GM23248 (cell line): ENCODE measurements at regions not wholly inside any gene's neighbourhood (a gene's known extent, or its start where the extent isn't known, plus 50 kb on each side); places are given as distances from the start of the nearest gene placed in this dataset.
A peak's percentile ranks its signal among the peaks of the same experiment; 100 is the strongest.

Experiments
- DNase-seq: peaks from one replicate; pipeline ENCODE4 v3.0.0-alpha.2; 2015
- H2AFZ ChIP-seq: fragments of 200-600 bp; sonication (generic); 2 replicates; pipeline ENCODE4 v1.6.1; 2016; ENCODE audit warnings: antibody characterized with exemption
- H3F3A ChIP-seq: fragments of 200-600 bp; sonication (generic); 2 replicates; pipeline ENCODE4 v1.6.1; 2016; ENCODE audit warnings: mild to moderate bottlenecking, antibody characterized with exemption, mixed run types; ENCODE audit not compliant: insufficient read depth
- H3K27ac ChIP-seq: fragments of 200-600 bp; sonication (generic); 2 replicates; pipeline ENCODE4 v1.5.1; 2016; ENCODE audit warnings: mild to moderate bottlenecking
- H3K27me3 ChIP-seq: fragments of 200-600 bp; sonication (generic); replicated peaks from 2 replicates; pipeline ENCODE4 v1.6.1; 2016; ENCODE audit warnings: mild to moderate bottlenecking; ENCODE audit not compliant: insufficient read depth
- H3K36me3 ChIP-seq: fragments of 200-600 bp; sonication (generic); 2 replicates; pipeline ENCODE4 v1.6.1; 2016; ENCODE audit warnings: low read depth, mild to moderate bottlenecking
- H3K4me1 ChIP-seq: fragments of 200-600 bp; sonication (generic); 2 replicates; pipeline ENCODE4 v1.6.1; 2016; ENCODE audit warnings: mild to moderate bottlenecking; ENCODE audit not compliant: insufficient read depth
- H3K4me2 ChIP-seq: fragments of 200-600 bp; sonication (generic); one replicate; pipeline ENCODE4 v1.6.1; 2016; ENCODE audit warnings: mild to moderate bottlenecking; ENCODE audit not compliant: unreplicated experiment
- H3K4me3 ChIP-seq: fragments of 200-600 bp; sonication (generic); 2 replicates; pipeline ENCODE4 v1.5.1; 2016; ENCODE audit warnings: mild to moderate bottlenecking
- H3K79me2 ChIP-seq: fragments of 200-600 bp; sonication (generic); 2 replicates; pipeline ENCODE4 v1.6.1; 2016; ENCODE audit warnings: mild to moderate bottlenecking; ENCODE audit not compliant: insufficient read depth
- H3K9ac ChIP-seq: fragments of 200-600 bp; sonication (generic); 2 replicates; pipeline ENCODE4 v1.6.1; 2016; ENCODE audit warnings: mild to moderate bottlenecking
- H3K9me2 ChIP-seq: fragments of 200-600 bp; sonication (generic); 2 replicates; pipeline ENCODE4 v1.6.1; 2016; ENCODE audit warnings: mixed run types, mild to moderate bottlenecking, moderate library complexity; ENCODE audit not compliant: insufficient read depth
- H3K9me3 ChIP-seq: fragments of 200-600 bp; sonication (generic); one replicate; pipeline ENCODE4 v1.6.1; 2017; ENCODE audit warnings: low read depth
- H4K20me1 ChIP-seq: fragments of 200-600 bp; sonication (generic); 2 replicates; pipeline ENCODE4 v1.6.0; 2016; ENCODE audit not compliant: insufficient read depth
- EZH2 ChIP-seq: fragments of 200-600 bp; sonication (generic); IDR thresholded peaks from 2 replicates; pipeline ENCODE4 v1.6.1; 2018; ENCODE audit warnings: antibody characterized with exemption, mild to moderate bottlenecking; ENCODE audit not compliant: insufficient read depth, poor library complexity, severe bottlenecking
- EZH2phosphoT487 ChIP-seq: fragments of 200-600 bp; sonication (generic); IDR thresholded peaks from 2 replicates; pipeline ENCODE4 v1.6.1; 2018; ENCODE audit warnings: antibody characterized with exemption, moderate library complexity, mild to moderate bottlenecking, low read depth; ENCODE audit not compliant: insufficient read depth
- WGBS, 2 experiments: methylation state at CpG; one replicate each; pipeline ENCODE4 v1.1.6; 2015 to 2017; ENCODE audit warnings: low lambda C conversion rate in 2 of 2, low coverage in 1 of 2; ENCODE audit errors: missing lambda C conversion rate in 2 of 2; 5-methylcytosine and 5-hydroxymethylcytosine counted together
- in situ Hi-C: fragments of 300-500 bp; cut with MboI; formaldehyde crosslinking; loops from 2 replicates; pipeline ENCODE4 v1.15.0; 2020

GRCh38 chr5:129163810-129164378, 69.3 kb downstream of the ISOC1 start:
- H3K36me3 ChIP-seq: no peaks in the 10 kb centered on the region
- H3K27ac ChIP-seq: no peak overlapping the region
- DNase-seq: no peak
- no peak overlapping the region for H3K4me2 ChIP-seq
- H3K4me3 ChIP-seq: no peak overlapping the region
- no peaks in the 10 kb centered on the region for H3K9me2 ChIP-seq
- no peaks in the 10 kb centered on the region for H3K4me1 ChIP-seq
- H3K9ac ChIP-seq: no peak overlapping the region
- no peaks in the 10 kb centered on the region for H3K27me3 ChIP-seq
- H3K9me3 ChIP-seq: no peaks in the 10 kb centered on the region
- no peaks in the 10 kb centered on the region for H4K20me1 ChIP-seq
- no peaks in the 10 kb centered on the region for H3F3A ChIP-seq
- TF ChIP-seq EZH2 (no peak), EZH2phosphoT487 (no peak)
- no peaks in the 10 kb centered on the region for H3K79me2 ChIP-seq
- no peak overlapping the region for H2AFZ ChIP-seq
- WGBS, 2 experiments: 35 to 60% methylated on average over 3 to 4 of the region's 4 CpGs
- in situ Hi-C loops: no loop called here

GRCh38 chr5:129170050-129170449, 75.5 kb downstream of the ISOC1 start:
- H3K4me3 ChIP-seq: no peak overlapping the region
- no peaks in the 10 kb centered on the region for H3K36me3 ChIP-seq
- H3K9ac ChIP-seq: no peak overlapping the region
- no peaks in the 10 kb centered on the region for H3K9me3 ChIP-seq
- in situ Hi-C loops: no loop called here
- no peaks in the 10 kb centered on the region for H3K79me2 ChIP-seq
- H3K4me1 ChIP-seq: no peaks in the 10 kb centered on the region
- H3K4me2 ChIP-seq: no peak overlapping the region
- DNase-seq: no peak
- no peak overlapping the region for H2AFZ ChIP-seq
- H3K9me2 ChIP-seq: no peaks in the 10 kb centered on the region
- H3K27ac ChIP-seq: no peak overlapping the region
- WGBS, 2 experiments: 5% methylated on average over 1 of the region's 1 CpG
- H3K27me3 ChIP-seq: no peaks in the 10 kb centered on the region
- no peaks in the 10 kb centered on the region for H4K20me1 ChIP-seq
- TF ChIP-seq EZH2: no peak
- no peak for TF ChIP-seq EZH2phosphoT487
- H3F3A ChIP-seq: no peaks in the 10 kb centered on the region

GRCh38 chr5:129171194-129171944, 76.8 kb downstream of the ISOC1 start:
- WGBS, 2 experiments: 3 to 8% methylated on average over 2 of the region's 2 CpGs
- Histone ChIP-seq H3K79me2 (no peaks in the 10 kb centered on the region), H2AFZ (no peak overlapping the region), H3K4me1 (no peaks in the 10 kb centered on the region), H3K27ac (no peak overlapping the region), H3K36me3 (no peaks in the 10 kb centered on the region), H4K20me1 (no peaks in the 10 kb centered on the region), H3K9me2 (no peaks in the 10 kb centered on the region), H3K4me2 (no peak overlapping the region), H3F3A (no peaks in the 10 kb centered on the region), H3K4me3 (no peak overlapping the region), H3K9ac (no peak overlapping the region), H3K9me3 (no peaks in the 10 kb centered on the region), H3K27me3 (no peaks in the 10 kb centered on the region)
- no peak for DNase-seq
- no peak for TF ChIP-seq EZH2
- no peak for TF ChIP-seq EZH2phosphoT487
- in situ Hi-C loops: no loop called here

GRCh38 chr5:129172580-129172979, 78.0 kb downstream of the ISOC1 start:
- H2AFZ ChIP-seq: no peak overlapping the region
- no peaks in the 10 kb centered on the region for H3K9me2 ChIP-seq
- no peaks in the 10 kb centered on the region for H4K20me1 ChIP-seq
- no peaks in the 10 kb centered on the region for H3K36me3 ChIP-seq
- TF ChIP-seq EZH2phosphoT487: no peak
- no peak for TF ChIP-seq EZH2
- no peak overlapping the region for H3K4me3 ChIP-seq
- no peaks in the 10 kb centered on the region for H3K9me3 ChIP-seq
- H3K4me1 ChIP-seq: no peaks in the 10 kb centered on the region
- in situ Hi-C loops: no loop called here
- H3K9ac ChIP-seq: no peak overlapping the region
- no peaks in the 10 kb centered on the region for H3K79me2 ChIP-seq
- no peak overlapping the region for H3K4me2 ChIP-seq
- no peaks in the 10 kb centered on the region for H3F3A ChIP-seq
- H3K27me3 ChIP-seq: no peaks in the 10 kb centered on the region
- H3K27ac ChIP-seq: no peak overlapping the region
- DNase-seq: peak; percentile 0
